Upper lobe of left lung (tissue), 6 donors: ENCODE measurements at regions not wholly inside any gene's neighbourhood (a gene's known extent, or its start where the extent isn't known, plus 50 kb on each side); places are given as distances from the start of the nearest gene placed in this dataset.

Experiments used
- ATAC-seq, 2 donors: fragments of 200-7000 bp; cut with Tn5 transposase; one replicate each; pipeline ENCODE4 v1.9.1; 2022; ENCODE audit warnings: mild to moderate bottlenecking in 2 of 2, moderate library complexity in 2 of 2; ENCODE audit not compliant: low FRiP score in 2 of 2
- DNase-seq, 2 donors: peaks; one replicate each; pipeline ENCODE4 v3.0.0-alpha.2; 2019 to 2020
- H3K27ac ChIP-seq, 4 donors: fragments of 200-600 bp; sonication (generic); one replicate each; pipeline ENCODE4 v1.5.1; 2016 to 2019
- H3K27me3 ChIP-seq, 4 donors: fragments of 200-600 bp; sonication (generic); one replicate each; pipeline ENCODE4 v1.5.1; 2017 to 2019
- H3K36me3 ChIP-seq, 4 donors: fragments of 200-600 bp; sonication (generic); one replicate each; pipeline ENCODE4 v1.5.1; 2016 to 2019
- H3K4me1 ChIP-seq, 4 donors: fragments of 200-600 bp; sonication (generic); one replicate each; pipeline ENCODE4 v1.5.1; 2018 to 2019
- H3K4me3 ChIP-seq, 4 donors: fragments of 200-600 bp; sonication (generic); one replicate each; pipeline ENCODE4 v1.5.1; 2017 to 2019; ENCODE audit warnings: mild to moderate bottlenecking in 2 of 4, moderate library complexity in 1 of 4
- H3K9me3 ChIP-seq, 4 donors: fragments of 200-600 bp; sonication (generic); one replicate each; pipeline ENCODE4 v1.5.1; 2018 to 2019
- EP300 ChIP-seq, 4 donors: sonication (generic); formaldehyde crosslinking; IDR thresholded peaks; one replicate each; pipeline ENCODE4 v1.5.1; 2017; ENCODE audit warnings: antibody characterized with exemption in 4 of 4, control low read depth in 2 of 4
- POLR2A ChIP-seq, 4 donors: fragments of 450-650 bp; IDR thresholded peaks; one replicate each; pipeline ENCODE4 v1.5.1; 2016 to 2017; ENCODE audit warnings: antibody characterized with exemption in 4 of 4, mild to moderate bottlenecking in 2 of 4
- POLR2AphosphoS5 ChIP-seq, 2 donors: sonication (generic); formaldehyde crosslinking; IDR thresholded peaks; one replicate each; pipeline ENCODE4 v1.5.1; 2017; ENCODE audit warnings: antibody characterized with exemption in 2 of 2
- WGBS, 2 donors: methylation state at CpG; one replicate each; pipeline ENCODE4 v1.1.5; 2017 to 2018; 5-methylcytosine and 5-hydroxymethylcytosine counted together
- TF ChIP-seq, protein P1 (sequence below), 6 experiments: fragments of 450-650 bp in 4 of 6; fragments of 200-600 bp in 2 of 6; sonication (generic) in 2 of 6; IDR thresholded peaks; one replicate each; pipeline ENCODE4 v1.5.1; 2016 to 2019; ENCODE audit warnings: antibody characterized with exemption in 6 of 6
- donor health status: DM: no; HTN: no; CAD: no; lungs with moderate emphysema.
- donor health status: DM: no; HTN: yes; CAD: no; lungs with severe emphysema.

DNA sequence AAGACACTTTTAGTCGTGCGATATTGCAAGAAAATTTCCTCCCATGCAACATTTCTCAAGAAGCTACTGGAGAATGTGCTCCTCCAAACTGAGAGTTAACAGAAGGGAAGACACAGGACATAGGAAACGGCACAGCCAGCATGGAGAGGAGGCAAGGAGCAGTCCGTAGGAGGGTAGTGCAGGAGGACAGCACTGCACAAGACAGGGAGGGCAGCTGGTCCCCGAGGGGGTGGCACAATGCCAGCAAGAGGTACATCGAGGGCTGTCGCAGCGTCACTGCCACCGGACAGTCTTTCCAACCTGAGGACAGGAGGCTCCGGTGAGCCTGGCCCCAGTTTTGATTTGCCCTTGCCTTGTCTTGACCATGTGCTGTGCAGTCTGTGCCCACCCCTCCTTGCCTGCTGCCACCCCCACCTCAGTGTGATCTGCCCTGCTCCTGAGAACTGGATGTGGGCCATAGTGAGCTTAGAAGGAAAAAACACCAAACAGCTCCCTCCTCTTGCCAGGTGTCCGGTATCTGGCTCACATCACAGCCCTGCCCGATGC is 81.6 kb upstream of the LAPTM4A start:
- DNase-seq (no peak), ATAC-seq (no peak)
- Histone ChIP-seq H3K4me1 (peaks cover 0 to 12% (median 2%) of the 10 kb centered on the region in 4 donors), H3K9me3 (no peaks in the 10 kb centered on the region), H3K4me3 (no peak overlapping the region), H3K36me3 (no peaks in the 10 kb centered on the region), H3K27ac (no peak overlapping the region), H3K27me3 (no peaks in the 10 kb centered on the region)
- TF ChIP-seq POLR2A (IDR thresholded peaks at IDR 0.05) (no peak), EP300 (IDR thresholded peaks at IDR 0.05) (no peak), POLR2AphosphoS5 (IDR thresholded peaks at IDR 0.05) (no peak)
- TF ChIP-seq, protein P1, sequence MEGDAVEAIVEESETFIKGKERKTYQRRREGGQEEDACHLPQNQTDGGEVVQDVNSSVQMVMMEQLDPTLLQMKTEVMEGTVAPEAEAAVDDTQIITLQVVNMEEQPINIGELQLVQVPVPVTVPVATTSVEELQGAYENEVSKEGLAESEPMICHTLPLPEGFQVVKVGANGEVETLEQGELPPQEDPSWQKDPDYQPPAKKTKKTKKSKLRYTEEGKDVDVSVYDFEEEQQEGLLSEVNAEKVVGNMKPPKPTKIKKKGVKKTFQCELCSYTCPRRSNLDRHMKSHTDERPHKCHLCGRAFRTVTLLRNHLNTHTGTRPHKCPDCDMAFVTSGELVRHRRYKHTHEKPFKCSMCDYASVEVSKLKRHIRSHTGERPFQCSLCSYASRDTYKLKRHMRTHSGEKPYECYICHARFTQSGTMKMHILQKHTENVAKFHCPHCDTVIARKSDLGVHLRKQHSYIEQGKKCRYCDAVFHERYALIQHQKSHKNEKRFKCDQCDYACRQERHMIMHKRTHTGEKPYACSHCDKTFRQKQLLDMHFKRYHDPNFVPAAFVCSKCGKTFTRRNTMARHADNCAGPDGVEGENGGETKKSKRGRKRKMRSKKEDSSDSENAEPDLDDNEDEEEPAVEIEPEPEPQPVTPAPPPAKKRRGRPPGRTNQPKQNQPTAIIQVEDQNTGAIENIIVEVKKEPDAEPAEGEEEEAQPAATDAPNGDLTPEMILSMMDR (IDR thresholded peaks at IDR 0.05): no peak
- WGBS, 2 donors: 75 to 76% methylated on average over 7 to 12 of the region's 12 CpGs

DNA sequence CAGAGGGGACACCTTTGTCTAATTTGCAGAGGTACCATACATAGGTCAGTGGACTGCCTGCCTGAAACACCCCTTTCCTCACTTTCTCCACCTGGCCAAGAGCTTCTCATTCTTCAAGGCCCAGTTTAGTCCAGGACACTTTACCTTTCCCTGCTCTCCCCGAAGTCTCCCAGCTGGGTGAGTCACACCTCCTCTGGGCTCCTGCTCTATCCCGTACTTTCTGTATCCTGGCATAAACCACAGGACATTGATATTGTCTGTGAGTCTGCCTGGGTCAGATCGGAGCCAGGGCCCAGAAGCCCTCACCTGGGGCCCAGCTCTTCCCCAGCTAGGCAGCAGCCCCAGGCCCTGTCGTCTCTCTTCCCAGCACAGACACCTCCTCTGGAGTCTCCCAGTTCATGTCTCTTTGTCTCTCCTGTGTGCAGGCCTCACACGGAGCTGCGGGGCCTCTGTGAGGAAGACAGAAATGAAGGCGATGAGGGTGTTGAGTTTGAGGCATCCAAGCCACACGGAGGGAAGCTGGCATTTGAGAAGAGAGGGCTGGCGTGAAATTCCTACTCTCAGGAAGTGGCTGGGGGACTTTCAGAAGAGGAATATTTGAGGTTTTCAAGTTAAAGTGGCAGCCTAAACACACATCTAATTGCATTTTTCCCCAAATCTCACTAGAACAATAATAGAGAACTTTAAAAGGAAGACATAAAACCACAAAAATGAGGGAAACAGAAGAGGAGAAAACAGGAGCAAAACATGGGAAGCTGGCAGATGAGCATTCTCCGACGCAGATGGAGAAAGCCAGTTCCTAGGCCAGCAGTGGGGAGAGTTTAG is 79.6 kb upstream of the LAPTM4A start:
- peak overlapping the region in 1 of 4 donors; percentile 26 for H3K27ac ChIP-seq
- WGBS, 2 donors: 69 to 75% methylated on average over 11 of the region's 11 CpGs
- no peaks in the 10 kb centered on the region for H3K27me3 ChIP-seq
- H3K4me3 ChIP-seq: no peak overlapping the region
- H3K36me3 ChIP-seq: no peaks in the 10 kb centered on the region
- H3K9me3 ChIP-seq: no peaks in the 10 kb centered on the region
- ATAC-seq (no peak), DNase-seq (no peak)
- peaks cover 0 to 10% (median 2%) of the 10 kb centered on the region in 4 donors for H3K4me1 ChIP-seq
- TF ChIP-seq, protein P1 (IDR thresholded peaks at IDR 0.05): no peak
- TF ChIP-seq EP300 (IDR thresholded peaks at IDR 0.05) (no peak), POLR2A (IDR thresholded peaks at IDR 0.05) (no peak), POLR2AphosphoS5 (IDR thresholded peaks at IDR 0.05) (no peak)

DNA sequence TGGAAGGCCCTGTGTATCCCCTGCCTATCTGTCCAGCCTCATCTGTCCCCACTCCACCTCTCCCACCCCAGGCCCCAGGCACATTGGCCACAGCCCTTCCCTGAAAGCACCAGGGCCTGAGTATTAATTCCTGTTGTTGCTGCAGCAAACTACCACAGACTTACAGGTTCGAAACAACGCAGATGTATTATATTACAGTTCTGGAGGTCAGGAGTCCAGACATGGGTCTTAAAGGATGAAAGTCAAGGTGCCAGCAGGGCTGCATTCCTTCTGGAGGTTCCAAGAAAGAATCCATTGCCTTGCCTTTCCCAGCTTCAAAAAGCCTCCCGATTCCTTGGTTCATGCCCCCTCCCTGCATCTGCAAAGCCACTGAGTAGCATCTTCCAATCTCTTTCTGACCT is 78.7 kb upstream of the LAPTM4A start:
- Histone ChIP-seq H3K36me3 (no peaks in the 10 kb centered on the region), H3K27ac (peak overlapping the region in 1 of 4 donors; percentile 27)
- ATAC-seq: no peak

DNA sequence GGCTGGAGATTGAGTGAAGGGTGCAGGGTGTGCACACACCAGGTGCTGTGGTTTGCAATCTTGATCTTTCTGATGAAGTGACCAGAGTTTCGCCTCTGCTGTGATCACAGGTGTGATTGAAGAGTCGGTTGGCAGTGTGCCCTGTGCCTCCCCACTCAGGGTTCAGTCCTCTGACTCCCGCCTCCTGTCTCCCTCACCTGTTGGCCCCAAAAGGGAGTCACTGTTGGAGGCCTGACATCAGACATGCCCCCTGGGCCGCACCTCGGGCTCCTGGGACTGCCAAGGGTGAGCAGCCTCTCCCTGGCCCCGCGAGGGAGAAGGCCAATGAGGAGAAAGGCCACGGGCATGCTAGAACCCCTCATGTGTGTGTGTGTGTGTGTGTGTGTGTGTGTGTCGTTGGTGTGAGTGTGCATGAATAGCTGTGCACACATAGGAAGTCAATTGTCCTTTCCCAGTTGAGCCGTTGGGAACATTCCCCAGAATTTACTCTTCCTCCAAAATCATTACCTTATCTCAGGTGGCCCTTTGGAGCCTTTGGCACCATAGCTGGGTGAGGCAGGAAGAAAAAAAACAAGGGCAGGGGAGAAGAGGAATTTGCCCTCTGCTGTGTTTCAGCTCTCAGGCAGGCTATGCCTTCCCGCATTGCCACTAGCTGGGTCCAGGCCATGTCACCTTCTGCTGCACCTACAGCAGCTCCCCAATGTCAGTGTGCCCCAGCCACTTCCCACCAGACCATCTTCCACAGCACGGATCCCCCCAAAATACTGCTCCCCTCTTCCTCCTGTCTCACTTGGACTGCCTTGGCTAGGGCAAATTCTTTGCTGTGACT is 78.1 kb upstream of the LAPTM4A start:
- Histone ChIP-seq H3K4me3 (no peak overlapping the region), H3K4me1 (peaks cover 0 to 10% (median 0%) of the 10 kb centered on the region in 4 donors), H3K27me3 (no peaks in the 10 kb centered on the region), H3K27ac (peak overlapping the region in 1 of 4 donors; percentile 27), H3K9me3 (no peaks in the 10 kb centered on the region), H3K36me3 (no peaks in the 10 kb centered on the region)
- no peak for TF ChIP-seq EP300 (IDR thresholded peaks at IDR 0.05)
- no peak for TF ChIP-seq POLR2AphosphoS5 (IDR thresholded peaks at IDR 0.05)
- no peak for TF ChIP-seq POLR2A (IDR thresholded peaks at IDR 0.05)
- TF ChIP-seq, protein P1 (IDR thresholded peaks at IDR 0.05): no peak
- DNase-seq (no peak), ATAC-seq (peak; percentile 18 to 41)
- WGBS, 2 donors: 51 to 77% methylated on average over 6 to 10 of the region's 12 CpGs

More for the DNA sequence above, 78.7 kb upstream of the LAPTM4A start:
- no peak overlapping the region for H3K4me3 ChIP-seq
- 79 to 95% methylated on average over 1 to 3 of the region's 3 CpGs for WGBS, 2 donors
- peaks cover 0 to 10% (median 0%) of the 10 kb centered on the region in 4 donors for H3K4me1 ChIP-seq
- TF ChIP-seq POLR2AphosphoS5 (IDR thresholded peaks at IDR 0.05): no peak
- TF ChIP-seq POLR2A (IDR thresholded peaks at IDR 0.05): no peak
- TF ChIP-seq, protein P1 (IDR thresholded peaks at IDR 0.05): no peak
- no peak for TF ChIP-seq EP300 (IDR thresholded peaks at IDR 0.05)
- H3K9me3 ChIP-seq: no peaks in the 10 kb centered on the region
- DNase-seq: no peak
- H3K27me3 ChIP-seq: no peaks in the 10 kb centered on the region
